WTC11 (cell line): ENCODE measurements at regions not wholly inside any gene's neighbourhood (a gene's known extent, or its start where the extent isn't known, plus 50 kb on each side); places are given as distances from the start of the nearest gene placed in this dataset.

ENCODE experiments used
- EMX1 ChIP-seq: fragments of 250-450 bp; sonication (Bioruptor Pico); IDR thresholded peaks from 2 replicates; pipeline ENCODE4 v1.8.0; 2021; ENCODE audit warnings: mild to moderate bottlenecking
- NFYB ChIP-seq: sonication (generic); formaldehyde crosslinking; conservative IDR thresholded peaks from 2 replicates; pipeline ENCODE4 v1.8.0; 2022; ENCODE audit warnings: low read depth, missing genetic modification reagents
- NR3C1 ChIP-seq: sonication (generic); formaldehyde crosslinking; conservative IDR thresholded peaks from 2 replicates; pipeline ENCODE4 v1.8.1; 2023; ENCODE audit warnings: low read depth, mild to moderate bottlenecking, missing genetic modification reagents
- SP1 ChIP-seq: sonication (generic); formaldehyde crosslinking; conservative IDR thresholded peaks from 2 replicates; pipeline ENCODE4 v1.8.1; 2022; ENCODE audit warnings: missing genetic modification reagents
- TF ChIP-seq, protein P1 (sequence below): sonication (generic); formaldehyde crosslinking; IDR thresholded peaks from 2 replicates; pipeline ENCODE4 v1.8.1; 2023; ENCODE audit warnings: mild to moderate bottlenecking, moderate library complexity, missing genetic modification reagents
- TF ChIP-seq, protein P2 (sequence below): fragments of 200-600 bp; IDR thresholded peaks from 2 replicates; pipeline ENCODE4 v1.8.0; 2022; ENCODE audit warnings: antibody characterized with exemption
- TF ChIP-seq, protein P3 (sequence below): sonication (generic); formaldehyde crosslinking; IDR thresholded peaks from 2 replicates; pipeline ENCODE4 v1.8.0; 2022; ENCODE audit warnings: mild to moderate bottlenecking, missing genetic modification reagents
- TF ChIP-seq, protein P4 (sequence below): sonication (generic); formaldehyde crosslinking; IDR thresholded peaks from 2 replicates; pipeline ENCODE4 v1.8.1; 2022; ENCODE audit warnings: low read depth, missing genetic modification reagents, borderline replicate concordance

DNA sequence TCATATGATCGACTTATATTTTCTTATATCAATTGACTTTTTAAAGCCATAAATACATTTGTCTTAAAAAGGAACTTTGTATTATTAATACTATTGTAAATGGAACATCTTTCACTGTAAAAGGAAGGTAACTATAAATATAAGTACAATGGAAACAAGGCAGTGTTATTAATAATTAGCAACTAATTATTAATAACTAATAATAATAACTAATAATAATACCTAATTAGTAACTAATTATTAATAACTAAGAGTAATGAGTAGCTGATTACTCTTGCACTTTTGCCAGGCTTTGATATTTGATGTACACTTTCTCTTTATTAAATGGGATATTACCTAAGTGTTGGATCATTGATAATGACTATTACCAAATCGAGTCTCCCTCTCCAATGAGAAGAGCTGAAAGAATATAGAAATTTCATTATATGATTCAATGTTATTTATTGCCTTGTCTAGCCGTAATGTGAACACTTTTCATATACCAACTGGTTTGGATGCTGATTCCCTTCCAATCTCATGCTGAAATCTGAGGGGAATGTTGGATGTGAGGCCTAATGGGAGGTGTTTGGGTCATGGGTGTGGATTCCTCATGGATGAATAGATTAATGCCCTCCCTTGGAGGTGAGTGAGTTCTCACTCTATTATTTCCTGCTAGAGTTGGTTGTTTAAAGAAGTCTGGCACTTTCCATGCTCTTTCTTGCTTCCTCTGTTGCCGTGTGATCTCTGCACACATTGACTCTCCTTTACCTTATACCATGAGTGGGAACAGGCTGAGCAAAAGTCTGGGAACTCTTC, 202.1 kb upstream of the ZBTB20 start:
- TF ChIP-seq, protein P1, sequence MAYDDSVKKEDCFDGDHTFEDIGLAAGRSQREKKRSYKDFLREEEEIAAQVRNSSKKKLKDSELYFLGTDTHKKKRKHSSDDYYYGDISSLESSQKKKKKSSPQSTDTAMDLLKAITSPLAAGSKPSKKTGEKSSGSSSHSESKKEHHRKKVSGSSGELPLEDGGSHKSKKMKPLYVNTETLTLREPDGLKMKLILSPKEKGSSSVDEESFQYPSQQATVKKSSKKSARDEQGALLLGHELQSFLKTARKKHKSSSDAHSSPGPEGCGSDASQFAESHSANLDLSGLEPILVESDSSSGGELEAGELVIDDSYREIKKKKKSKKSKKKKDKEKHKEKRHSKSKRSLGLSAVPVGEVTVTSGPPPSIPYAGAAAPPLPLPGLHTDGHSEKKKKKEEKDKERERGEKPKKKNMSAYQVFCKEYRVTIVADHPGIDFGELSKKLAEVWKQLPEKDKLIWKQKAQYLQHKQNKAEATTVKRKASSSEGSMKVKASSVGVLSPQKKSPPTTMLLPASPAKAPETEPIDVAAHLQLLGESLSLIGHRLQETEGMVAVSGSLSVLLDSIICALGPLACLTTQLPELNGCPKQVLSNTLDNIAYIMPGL (CRISPR knock-in tag), result no peak
- TF ChIP-seq, protein P2, sequence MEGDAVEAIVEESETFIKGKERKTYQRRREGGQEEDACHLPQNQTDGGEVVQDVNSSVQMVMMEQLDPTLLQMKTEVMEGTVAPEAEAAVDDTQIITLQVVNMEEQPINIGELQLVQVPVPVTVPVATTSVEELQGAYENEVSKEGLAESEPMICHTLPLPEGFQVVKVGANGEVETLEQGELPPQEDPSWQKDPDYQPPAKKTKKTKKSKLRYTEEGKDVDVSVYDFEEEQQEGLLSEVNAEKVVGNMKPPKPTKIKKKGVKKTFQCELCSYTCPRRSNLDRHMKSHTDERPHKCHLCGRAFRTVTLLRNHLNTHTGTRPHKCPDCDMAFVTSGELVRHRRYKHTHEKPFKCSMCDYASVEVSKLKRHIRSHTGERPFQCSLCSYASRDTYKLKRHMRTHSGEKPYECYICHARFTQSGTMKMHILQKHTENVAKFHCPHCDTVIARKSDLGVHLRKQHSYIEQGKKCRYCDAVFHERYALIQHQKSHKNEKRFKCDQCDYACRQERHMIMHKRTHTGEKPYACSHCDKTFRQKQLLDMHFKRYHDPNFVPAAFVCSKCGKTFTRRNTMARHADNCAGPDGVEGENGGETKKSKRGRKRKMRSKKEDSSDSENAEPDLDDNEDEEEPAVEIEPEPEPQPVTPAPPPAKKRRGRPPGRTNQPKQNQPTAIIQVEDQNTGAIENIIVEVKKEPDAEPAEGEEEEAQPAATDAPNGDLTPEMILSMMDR, result no peak
- no peak for TF ChIP-seq NFYB (CRISPR knock-in tag)
- TF ChIP-seq SP1 (CRISPR knock-in tag), result no peak
- TF ChIP-seq, protein P3, sequence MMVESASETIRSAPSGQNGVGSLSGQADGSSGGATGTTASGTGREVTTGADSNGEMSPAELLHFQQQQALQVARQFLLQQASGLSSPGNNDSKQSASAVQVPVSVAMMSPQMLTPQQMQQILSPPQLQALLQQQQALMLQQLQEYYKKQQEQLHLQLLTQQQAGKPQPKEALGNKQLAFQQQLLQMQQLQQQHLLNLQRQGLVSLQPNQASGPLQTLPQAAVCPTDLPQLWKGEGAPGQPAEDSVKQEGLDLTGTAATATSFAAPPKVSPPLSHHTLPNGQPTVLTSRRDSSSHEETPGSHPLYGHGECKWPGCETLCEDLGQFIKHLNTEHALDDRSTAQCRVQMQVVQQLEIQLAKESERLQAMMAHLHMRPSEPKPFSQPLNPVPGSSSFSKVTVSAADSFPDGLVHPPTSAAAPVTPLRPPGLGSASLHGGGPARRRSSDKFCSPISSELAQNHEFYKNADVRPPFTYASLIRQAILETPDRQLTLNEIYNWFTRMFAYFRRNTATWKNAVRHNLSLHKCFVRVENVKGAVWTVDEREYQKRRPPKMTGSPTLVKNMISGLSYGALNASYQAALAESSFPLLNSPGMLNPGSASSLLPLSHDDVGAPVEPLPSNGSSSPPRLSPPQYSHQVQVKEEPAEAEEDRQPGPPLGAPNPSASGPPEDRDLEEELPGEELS, result no peak
- TF ChIP-seq NR3C1, result no peak
- TF ChIP-seq, protein P4, sequence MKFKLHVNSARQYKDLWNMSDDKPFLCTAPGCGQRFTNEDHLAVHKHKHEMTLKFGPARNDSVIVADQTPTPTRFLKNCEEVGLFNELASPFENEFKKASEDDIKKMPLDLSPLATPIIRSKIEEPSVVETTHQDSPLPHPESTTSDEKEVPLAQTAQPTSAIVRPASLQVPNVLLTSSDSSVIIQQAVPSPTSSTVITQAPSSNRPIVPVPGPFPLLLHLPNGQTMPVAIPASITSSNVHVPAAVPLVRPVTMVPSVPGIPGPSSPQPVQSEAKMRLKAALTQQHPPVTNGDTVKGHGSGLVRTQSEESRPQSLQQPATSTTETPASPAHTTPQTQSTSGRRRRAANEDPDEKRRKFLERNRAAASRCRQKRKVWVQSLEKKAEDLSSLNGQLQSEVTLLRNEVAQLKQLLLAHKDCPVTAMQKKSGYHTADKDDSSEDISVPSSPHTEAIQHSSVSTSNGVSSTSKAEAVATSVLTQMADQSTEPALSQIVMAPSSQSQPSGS, result no peak
- TF ChIP-seq EMX1 (CRISPR knock-in tag), result no peak
